K562 (cell line): ENCODE measurements at regions not wholly inside any gene's neighbourhood (a gene's known extent, or its start where the extent isn't known, plus 50 kb on each side); places are given as distances from the start of the nearest gene placed in this dataset.

Source experiments
- ARID3A ChIP-seq: IDR thresholded peaks from 2 replicates; pipeline ENCODE4 v1.6.1; 2012; ENCODE audit warnings: low read depth, low read length, improper control_type of control experiment, borderline replicate concordance
- DMBX1 ChIP-seq: fragments of 250-450 bp; sonication (Bioruptor Pico); IDR thresholded peaks from 2 replicates; pipeline ENCODE4 v1.8.0; 2022; ENCODE audit warnings: inconsistent platforms, mild to moderate bottlenecking, moderate library complexity, borderline replicate concordance
- EHMT2 ChIP-seq: fragments of 450-650 bp; IDR thresholded peaks from 2 replicates; pipeline ENCODE4 v1.6.1; 2018; ENCODE audit warnings: antibody characterized with exemption
- HMGXB4 ChIP-seq: sonication (generic); formaldehyde crosslinking; IDR thresholded peaks from 2 replicates; pipeline ENCODE4 v1.8.1; 2023; ENCODE audit warnings: mild to moderate bottlenecking, missing genetic modification reagents
- KLF10 ChIP-seq: fragments of 250-450 bp; sonication (Bioruptor Pico); IDR thresholded peaks from 2 replicates; pipeline ENCODE4 v1.6.1; 2021; ENCODE audit warnings: matching md5 sums
- MAFK ChIP-seq: IDR thresholded peaks from 2 replicates; pipeline ENCODE4 v1.6.1; 2011; ENCODE audit warnings: low read length, improper control_type of control experiment
- MCM5 ChIP-seq: fragments of 450-650 bp; IDR thresholded peaks from 2 replicates; pipeline ENCODE4 v1.6.1; 2016; ENCODE audit warnings: low read depth
- MYC ChIP-seq, 2 experiments: fragments of 250-450 bp in 1 of 2; sonication (Bioruptor Pico) in 1 of 2; IDR thresholded peaks; 2 replicates each; pipeline versions ENCODE4 v1.5.1 to v1.6.1; 2012 to 2021; ENCODE audit warnings: low read depth in 2 of 2, borderline replicate concordance in 1 of 2, improper control_type of control experiment in 1 of 2, low read length in 1 of 2, mild to moderate bottlenecking in 1 of 2, moderate library complexity in 1 of 2
- RBFOX2 ChIP-seq: fragments of 200-400 bp; formaldehyde crosslinking; IDR thresholded peaks from 2 replicates; pipeline ENCODE4 v1.6.1; 2017; ENCODE audit warnings: low read depth, mild to moderate bottlenecking, low read length, moderate library complexity
- RCOR1 ChIP-seq, 2 experiments: IDR thresholded peaks; 2 replicates each; pipeline ENCODE4 v1.6.1; 2012; ENCODE audit warnings: low read depth in 2 of 2, low read length in 2 of 2, borderline replicate concordance in 1 of 2, improper control_type of control experiment in 1 of 2
- SAFB ChIP-seq: fragments of 200-400 bp; formaldehyde crosslinking; IDR thresholded peaks from 2 replicates; pipeline ENCODE4 v1.6.1; 2017; ENCODE audit warnings: low read depth, low read length, borderline replicate concordance
- SNAPC5 ChIP-seq: fragments of 250-450 bp; sonication (Bioruptor Pico); IDR thresholded peaks from 2 replicates; pipeline ENCODE4 v1.8.0; 2021; ENCODE audit warnings: moderate library complexity, mild to moderate bottlenecking, inconsistent platforms
- SP1 ChIP-seq: sonication (generic); formaldehyde crosslinking; IDR thresholded peaks from 2 replicates; pipeline ENCODE4 v1.8.1; 2022; ENCODE audit warnings: mild to moderate bottlenecking, missing genetic modification reagents
- YBX1 ChIP-seq: fragments of 450-650 bp; IDR thresholded peaks from 2 replicates; pipeline ENCODE4 v1.7.1; 2016; ENCODE audit warnings: mild to moderate bottlenecking
- ZBTB34 ChIP-seq: fragments of 250-450 bp; sonication (Bioruptor Pico); IDR thresholded peaks from 2 replicates; pipeline ENCODE4 v1.8.0; 2021; ENCODE audit warnings: mild to moderate bottlenecking, moderate library complexity
- ZC3H8 ChIP-seq: fragments of 450-650 bp; IDR thresholded peaks from 2 replicates; pipeline ENCODE4 v1.6.1; 2017
- ZNF311 ChIP-seq: fragments of 250-450 bp; sonication (Bioruptor Pico); IDR thresholded peaks from 2 replicates; pipeline ENCODE4 v1.4.0; 2020; ENCODE audit warnings: mild to moderate bottlenecking, moderate library complexity
- ZNF316 ChIP-seq: fragments of 450-650 bp; IDR thresholded peaks from 2 replicates; pipeline ENCODE4 v1.6.1; 2016

DNA sequence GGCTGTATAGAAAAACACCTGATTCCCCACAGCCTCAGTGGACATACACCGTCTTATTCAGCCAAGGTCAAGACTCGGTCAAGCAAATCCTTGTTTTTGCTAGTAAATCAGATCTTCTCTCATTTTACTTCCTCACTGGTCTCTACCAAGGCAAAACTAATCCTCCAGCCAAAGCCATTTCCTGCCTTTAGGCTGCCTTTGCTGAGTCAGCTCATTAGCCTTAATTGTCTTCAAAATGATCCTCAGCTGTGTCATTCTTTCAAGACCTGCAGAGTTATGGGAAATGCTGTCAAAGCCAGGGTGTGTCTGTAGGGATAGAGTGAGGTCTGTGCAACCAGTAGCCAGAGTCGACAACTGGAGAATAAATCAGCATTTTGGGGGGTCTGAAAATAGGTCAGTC is 107.2 kb upstream of the FAM180A start (continued):
- TF ChIP-seq MYC (IDR thresholded peaks at IDR 0.05; ENCODE audit: low read depth, low read length) (no peak), MYC (CRISPR knock-in tag; IDR thresholded peaks at IDR 0.05; ENCODE audit: borderline replicate concordance, low read depth) (no peak), MCM5 (no peak), ZNF311 (CRISPR knock-in tag) (no peak), RBFOX2 (no peak), EHMT2 (no peak), RCOR1 (IDR thresholded peaks at IDR 0.05; ENCODE audit: borderline replicate concordance in 1 of 2, low read depth in 2 of 2, low read length in 2 of 2) (peak; percentile 39 to 79; a peak in 2 of 4 replicates), SP1 (CRISPR knock-in tag) (no peak), ZBTB34 (CRISPR knock-in tag) (no peak), ZC3H8 (no peak), SAFB (no peak), YBX1 (no peak), KLF10 (CRISPR knock-in tag) (no peak), DMBX1 (CRISPR knock-in tag) (no peak), SNAPC5 (CRISPR knock-in tag) (no peak), HMGXB4 (CRISPR knock-in tag) (no peak), MAFK (peak; percentile 100), ARID3A (no peak), ZNF316 (peak; percentile 100)
